ENCODE measurements at regions not wholly inside any gene's neighbourhood (a gene's known extent, or its start where the extent isn't known, plus 50 kb on each side); places are given as distances from the start of the nearest gene placed in this dataset.

- no peak for DNase-seq (ENCODE audit: low spot score)
Observed at GRCh38 chr18:67232406-67232805, 284.1 kb downstream of the DSEL start.

GRCh38 chr18:67222887-67223286, 293.6 kb downstream of the DSEL start:
- DNase-seq (ENCODE audit: low spot score): no peak

- no peak for DNase-seq (ENCODE audit: low spot score)
Observed at GRCh38 chr18:67219821-67220220, 296.7 kb downstream of the DSEL start.

- no peak for DNase-seq (ENCODE audit: low spot score)
Observed at GRCh38 chr18:67218556-67218955, 298.0 kb downstream of the DSEL start.

GRCh38 chr18:67217551-67218166, 298.9 kb downstream of the DSEL start:
- DNase-seq (ENCODE audit: low spot score): peak; percentile 54

GRCh38 chr18:67216846-67217245, 299.7 kb downstream of the DSEL start:
- no peak for DNase-seq (ENCODE audit: low spot score)

GRCh38 chr18:67215686-67216085, 300.8 kb downstream of the DSEL start:
- DNase-seq (ENCODE audit: low spot score): no peak

- no peak for DNase-seq (ENCODE audit: low spot score)
Observed at GRCh38 chr18:67211646-67212045, 304.9 kb downstream of the DSEL start.

GRCh38 chr18:67200665-67201064, 315.9 kb downstream of the DSEL start:
- DNase-seq (ENCODE audit: low spot score): no peak

- peak; percentile 65 for DNase-seq (ENCODE audit: low spot score)
Observed at GRCh38 chr18:67199993-67200617, 316.4 kb downstream of the DSEL start.

- no peak for DNase-seq (ENCODE audit: low spot score)
Observed at GRCh38 chr18:67194886-67195285, 321.6 kb downstream of the DSEL start.

GRCh38 chr18:67192535-67192934, 324.0 kb downstream of the DSEL start:
- DNase-seq (ENCODE audit: low spot score): no peak

GRCh38 chr18:67183398-67183797, 333.1 kb downstream of the DSEL start:
- DNase-seq (ENCODE audit: low spot score): no peak

GRCh38 chr18:67179726-67180125, 336.8 kb downstream of the DSEL start:
- no peak for DNase-seq (ENCODE audit: low spot score)

- no peak for DNase-seq (ENCODE audit: low spot score)
Observed at GRCh38 chr18:67159662-67160061, 356.9 kb downstream of the DSEL start.

GRCh38 chr18:67154979-67155378, 361.5 kb downstream of the DSEL start:
- no peak for DNase-seq (ENCODE audit: low spot score)

GRCh38 chr18:67151366-67151765, 365.2 kb downstream of the DSEL start:
- DNase-seq (ENCODE audit: low spot score): no peak

- DNase-seq (ENCODE audit: low spot score): no peak
Observed at GRCh38 chr18:67145586-67146292, 370.8 kb downstream of the DSEL start.

- no peak for DNase-seq (ENCODE audit: low spot score)
Observed at GRCh38 chr18:67144329-67144728, 372.2 kb downstream of the DSEL start.

GRCh38 chr18:67143028-67143427, 373.5 kb downstream of the DSEL start:
- no peak for DNase-seq (ENCODE audit: low spot score)

- DNase-seq (ENCODE audit: low spot score): no peak
Observed at GRCh38 chr18:67142604-67143003, 373.9 kb downstream of the DSEL start.

- no peak for DNase-seq (ENCODE audit: low spot score)
Observed at GRCh38 chr18:67140495-67140894, 376.0 kb downstream of the DSEL start.

- DNase-seq (ENCODE audit: low spot score): no peak
Observed at GRCh38 chr18:67139899-67140298, 376.6 kb downstream of the DSEL start.

All from H4 (cell line).